ENCODE measurements at regions not wholly inside any gene's neighbourhood (a gene's known extent, or its start where the extent isn't known, plus 50 kb on each side); places are given as distances from the start of the nearest gene placed in this dataset.
A peak's percentile ranks its signal among the peaks of the same experiment; 100 is the strongest.

DNA sequence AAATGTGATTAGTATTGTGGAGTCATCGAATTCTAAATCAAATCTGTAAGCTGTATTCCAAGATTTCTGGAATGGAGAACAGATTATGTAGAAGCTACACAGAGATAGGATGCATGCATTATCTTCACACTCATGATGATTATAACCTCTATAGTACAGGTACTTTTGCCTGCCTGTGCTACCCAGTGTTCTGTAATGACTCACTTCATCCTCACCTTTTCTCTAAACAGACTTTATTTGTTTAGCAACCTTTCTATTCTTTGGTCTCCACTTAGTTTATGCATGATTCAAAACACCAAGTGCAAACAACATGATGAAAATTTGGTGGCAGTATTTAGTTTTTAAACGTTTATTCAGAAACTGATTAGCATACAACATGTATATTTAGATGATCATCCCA lies 68.4 kb upstream of the PRPS1L1 start:
- WGBS, 2 donors: 72 to 82% methylated on average over 2 of the region's 2 CpGs
- TF ChIP-seq, protein P1, sequence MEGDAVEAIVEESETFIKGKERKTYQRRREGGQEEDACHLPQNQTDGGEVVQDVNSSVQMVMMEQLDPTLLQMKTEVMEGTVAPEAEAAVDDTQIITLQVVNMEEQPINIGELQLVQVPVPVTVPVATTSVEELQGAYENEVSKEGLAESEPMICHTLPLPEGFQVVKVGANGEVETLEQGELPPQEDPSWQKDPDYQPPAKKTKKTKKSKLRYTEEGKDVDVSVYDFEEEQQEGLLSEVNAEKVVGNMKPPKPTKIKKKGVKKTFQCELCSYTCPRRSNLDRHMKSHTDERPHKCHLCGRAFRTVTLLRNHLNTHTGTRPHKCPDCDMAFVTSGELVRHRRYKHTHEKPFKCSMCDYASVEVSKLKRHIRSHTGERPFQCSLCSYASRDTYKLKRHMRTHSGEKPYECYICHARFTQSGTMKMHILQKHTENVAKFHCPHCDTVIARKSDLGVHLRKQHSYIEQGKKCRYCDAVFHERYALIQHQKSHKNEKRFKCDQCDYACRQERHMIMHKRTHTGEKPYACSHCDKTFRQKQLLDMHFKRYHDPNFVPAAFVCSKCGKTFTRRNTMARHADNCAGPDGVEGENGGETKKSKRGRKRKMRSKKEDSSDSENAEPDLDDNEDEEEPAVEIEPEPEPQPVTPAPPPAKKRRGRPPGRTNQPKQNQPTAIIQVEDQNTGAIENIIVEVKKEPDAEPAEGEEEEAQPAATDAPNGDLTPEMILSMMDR (IDR thresholded peaks at IDR 0.05): no peak
- no peak for TF ChIP-seq POLR2A (IDR thresholded peaks at IDR 0.05)
- intact Hi-C loops (cut with DNase I): no loop called here
- Histone ChIP-seq H3K9me3 (no peaks in the 10 kb centered on the region), H3K27me3 (no peaks in the 10 kb centered on the region), H3K4me3 (replicated peaks in 1 of 3) (no peak overlapping the region), H3K27ac (no peak overlapping the region), H3K36me3 (no peaks in the 10 kb centered on the region), H3K4me1 (no peaks in the 10 kb centered on the region)
- DNase-seq: no peak

DNA sequence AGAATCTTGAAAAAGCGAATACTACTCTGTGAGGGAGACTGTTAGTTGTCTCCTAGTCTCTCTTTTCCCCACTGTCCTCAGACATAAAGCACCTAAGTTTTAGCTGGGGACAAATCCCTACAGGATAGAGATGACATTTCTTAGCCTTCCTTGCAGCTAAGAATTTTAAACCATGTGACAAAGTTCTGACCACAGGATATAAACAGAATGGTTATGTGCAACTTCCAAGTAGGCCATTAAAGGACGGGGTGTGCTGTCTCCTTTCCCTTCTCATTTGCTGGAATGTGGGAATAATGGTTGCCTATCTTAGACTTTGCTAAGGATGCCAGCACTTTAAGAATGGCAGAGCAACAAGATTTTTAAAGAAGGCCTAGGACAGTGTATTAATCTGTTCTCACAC lies 74.9 kb upstream of the PRPS1L1 start:
- H3K36me3 ChIP-seq: no peaks in the 10 kb centered on the region
- TF ChIP-seq POLR2A (IDR thresholded peaks at IDR 0.05): no peak
- TF ChIP-seq, protein P1 (IDR thresholded peaks at IDR 0.05): no peak
- no peak for DNase-seq
- no peaks in the 10 kb centered on the region for H3K4me1 ChIP-seq
- H3K9me3 ChIP-seq: no peaks in the 10 kb centered on the region
- WGBS, 2 donors: 85 to 89% methylated on average over 2 of the region's 2 CpGs
- intact Hi-C loops (cut with DNase I): no loop called here
- no peak overlapping the region for H3K4me3 ChIP-seq (replicated peaks in 1 of 3)
- H3K27ac ChIP-seq: no peak overlapping the region
- no peaks in the 10 kb centered on the region for H3K27me3 ChIP-seq

DNA sequence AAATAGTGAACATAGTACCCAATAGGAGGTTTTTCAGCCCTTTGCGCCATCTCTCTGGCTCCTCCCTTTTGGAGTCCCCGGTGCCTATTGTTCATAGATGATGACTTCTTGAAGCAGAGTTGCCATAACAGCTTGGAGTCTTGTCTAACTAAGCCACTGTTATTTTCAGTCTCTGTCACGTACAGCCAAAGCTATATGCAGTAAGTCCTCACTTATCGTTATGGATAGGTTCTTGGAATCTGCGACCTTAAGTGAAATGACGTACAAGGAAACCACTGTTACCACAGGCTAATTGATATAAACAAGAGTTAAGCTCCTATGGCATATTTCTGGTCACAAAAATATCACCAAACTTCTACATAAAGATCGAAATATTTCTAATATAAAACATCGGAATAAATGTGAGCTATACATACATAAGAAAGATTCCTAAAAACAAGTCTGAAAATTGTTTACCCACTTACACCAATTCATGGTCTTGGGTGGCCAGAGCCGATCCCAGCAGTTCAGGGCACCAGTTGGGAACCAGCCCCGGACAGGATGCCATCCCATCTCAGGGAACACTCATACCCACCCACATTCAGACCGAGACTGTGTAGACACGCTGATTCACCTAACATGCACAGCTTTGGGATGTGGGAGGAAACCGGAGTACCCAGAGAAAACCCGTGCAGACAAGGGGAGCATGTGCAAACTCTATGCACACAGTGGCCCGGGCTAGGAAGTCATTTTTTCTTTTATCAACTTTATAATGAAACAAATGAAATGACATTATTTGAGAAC lies 76.0 kb upstream of the PRPS1L1 start:
- TF ChIP-seq, protein P1 (IDR thresholded peaks at IDR 0.05): no peak
- TF ChIP-seq POLR2A (IDR thresholded peaks at IDR 0.05): no peak
- 95% methylated on average over 15 of the region's 15 CpGs for whole genome bisulfite sequencing, 2 donors
- intact Hi-C loops (cut with DNase I): no loop called here
- no peak overlapping the region for H3K4me3 ChIP-seq (replicated peaks in 1 of 3)
- H3K27ac ChIP-seq: no peak overlapping the region
- H3K27me3 ChIP-seq: no peaks in the 10 kb centered on the region
- H3K36me3 ChIP-seq: no peaks in the 10 kb centered on the region
- no peaks in the 10 kb centered on the region for H3K9me3 ChIP-seq
- no peak for DNase-seq
- H3K4me1 ChIP-seq: no peaks in the 10 kb centered on the region

DNA sequence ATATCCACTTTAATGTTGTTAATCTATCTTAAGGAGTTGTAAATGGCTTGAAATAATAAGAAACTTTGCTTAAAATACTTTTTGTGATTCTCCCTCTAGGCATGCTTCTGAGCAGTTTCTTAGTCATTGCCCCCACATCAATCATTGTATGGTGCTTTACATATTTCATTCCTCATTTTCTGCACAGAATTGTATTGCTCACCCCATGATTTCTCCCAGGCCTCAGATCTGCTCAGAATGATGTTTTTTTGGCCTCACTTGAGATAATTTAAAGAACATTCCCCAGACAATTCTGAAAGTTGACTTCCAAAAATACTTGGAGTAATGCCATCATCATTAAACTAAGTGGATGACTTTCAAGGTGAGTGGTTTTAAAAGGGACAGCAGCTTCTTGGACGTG lies 82.1 kb upstream of the PRPS1L1 start:
- Histone ChIP-seq H3K27me3 (no peaks in the 10 kb centered on the region), H3K36me3 (no peaks in the 10 kb centered on the region), H3K4me3 (replicated peaks in 1 of 3) (no peak overlapping the region), H3K9me3 (no peaks in the 10 kb centered on the region), H3K27ac (peak overlapping the region in 1 of 3 donors; percentile 32), H3K4me1 (peaks cover 5 to 21% of the 10 kb centered on the region in 2 donors)
- intact Hi-C loops (cut with DNase I): no loop called here
- 33 to 39% methylated on average over 1 of the region's 1 CpG for WGBS, 2 donors
- no peak for DNase-seq
- TF ChIP-seq POLR2A (IDR thresholded peaks at IDR 0.05): no peak
- TF ChIP-seq, protein P1 (IDR thresholded peaks at IDR 0.05): no peak

DNA sequence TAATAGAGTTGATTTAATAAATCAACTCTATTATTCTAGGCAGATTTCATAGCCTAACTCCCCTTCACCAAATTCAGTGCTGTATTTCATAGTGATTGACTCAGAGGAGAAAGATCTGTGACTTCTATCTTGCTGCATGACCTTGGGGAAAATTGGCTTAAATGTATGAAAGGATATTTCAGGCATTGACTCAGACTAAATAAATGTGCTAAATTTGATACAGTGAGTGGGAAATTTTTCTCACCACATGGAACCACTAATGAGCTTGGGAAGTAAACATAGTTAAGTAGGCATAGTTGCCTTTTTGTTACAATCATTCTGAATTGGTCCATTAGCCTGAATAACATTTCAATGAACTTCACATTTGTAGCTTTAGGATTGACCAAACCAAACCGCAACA lies 89.0 kb upstream of the PRPS1L1 start:
- no peak for TF ChIP-seq POLR2A (IDR thresholded peaks at IDR 0.05)
- TF ChIP-seq, protein P1 (IDR thresholded peaks at IDR 0.05): no peak
- no peak overlapping the region for H3K27ac ChIP-seq

More for the DNA sequence above, 89.0 kb upstream of the PRPS1L1 start:
- Histone ChIP-seq H3K9me3 (no peaks in the 10 kb centered on the region), H3K36me3 (no peaks in the 10 kb centered on the region), H3K4me1 (no peaks in the 10 kb centered on the region), H3K27me3 (no peaks in the 10 kb centered on the region), H3K4me3 (replicated peaks in 1 of 3) (no peak overlapping the region)
- no peak for DNase-seq
- intact Hi-C loops (cut with DNase I): no loop called here
- 92 to 97% methylated on average over 1 of the region's 1 CpG for WGBS, 2 donors
